HG03378 (cell line): ENCODE measurements at regions not wholly inside any gene's neighbourhood (a gene's known extent, or its start where the extent isn't known, plus 50 kb on each side); places are given as distances from the start of the nearest gene placed in this dataset.

Source experiments
- ATAC-seq: cut with Tn5 transposase; IDR thresholded peaks from one replicate; pipeline ENCODE4 v1.9.1; 2021; ENCODE audit warnings: mild to moderate bottlenecking, moderate library complexity; ENCODE audit not compliant: unreplicated experiment

- ATAC-seq = no peak
Measured at GRCh38 chr15:98025237-98025636, 64.7 kb downstream of the ARRDC4 start.

- ATAC-seq = no peak
Measured at GRCh38 chr15:98034731-98035130, 74.2 kb downstream of the ARRDC4 start.

- no peak for ATAC-seq
Measured at GRCh38 chr15:98035134-98035533, 74.6 kb downstream of the ARRDC4 start.

- no peak for ATAC-seq
Measured at GRCh38 chr15:98035577-98036010, 75.1 kb downstream of the ARRDC4 start.

GRCh38 chr15:98039596-98039995, 79.1 kb downstream of the ARRDC4 start:
- no peak for ATAC-seq

DNA sequence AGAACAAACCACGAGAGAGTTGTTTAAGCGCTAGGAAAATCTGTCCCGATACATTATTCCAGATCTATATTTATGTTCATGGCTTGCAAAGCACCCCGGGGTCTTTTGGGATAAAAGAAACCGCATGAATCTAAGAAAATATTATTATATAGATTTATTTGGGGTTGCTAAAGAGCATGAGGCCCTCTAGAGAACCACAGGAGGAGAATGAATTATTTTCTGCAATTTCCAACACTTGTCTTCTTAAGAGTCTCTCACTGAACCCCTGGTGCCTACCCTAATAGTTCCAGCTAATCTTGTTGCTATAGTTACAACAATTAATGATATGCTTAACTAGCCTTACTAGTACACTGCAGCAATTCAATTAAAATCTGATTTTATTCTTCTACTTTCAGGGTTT, 79.6 kb downstream of the ARRDC4 start:
- ATAC-seq = no peak

- no peak for ATAC-seq
Measured at GRCh38 chr15:98043160-98044014, 82.9 kb downstream of the ARRDC4 start.

GRCh38 chr15:98051734-98052133, 91.2 kb downstream of the ARRDC4 start:
- no peak for ATAC-seq

- no peak for ATAC-seq
Measured at GRCh38 chr15:98057453-98057852, 97.0 kb downstream of the ARRDC4 start.

DNA sequence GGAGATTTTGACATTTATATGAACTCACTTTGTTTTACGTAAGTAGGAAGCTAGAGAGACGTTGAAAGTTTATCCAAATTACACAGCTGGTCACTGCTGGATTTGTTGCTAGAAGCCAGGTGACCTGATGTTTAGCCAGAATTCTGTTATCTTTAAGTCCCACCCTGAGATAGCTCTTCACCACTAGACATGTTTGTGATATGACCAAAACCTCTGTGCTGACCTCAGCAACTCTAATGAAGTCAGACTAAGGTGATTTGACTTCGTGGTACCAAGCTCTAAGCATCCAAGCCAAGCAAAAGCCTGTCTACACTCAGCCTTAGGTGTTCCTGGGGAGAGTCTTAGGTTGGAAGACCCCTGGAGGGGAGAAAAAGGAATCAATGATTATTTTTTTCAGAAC, 102.4 kb downstream of the ARRDC4 start:
- no peak for ATAC-seq

DNA sequence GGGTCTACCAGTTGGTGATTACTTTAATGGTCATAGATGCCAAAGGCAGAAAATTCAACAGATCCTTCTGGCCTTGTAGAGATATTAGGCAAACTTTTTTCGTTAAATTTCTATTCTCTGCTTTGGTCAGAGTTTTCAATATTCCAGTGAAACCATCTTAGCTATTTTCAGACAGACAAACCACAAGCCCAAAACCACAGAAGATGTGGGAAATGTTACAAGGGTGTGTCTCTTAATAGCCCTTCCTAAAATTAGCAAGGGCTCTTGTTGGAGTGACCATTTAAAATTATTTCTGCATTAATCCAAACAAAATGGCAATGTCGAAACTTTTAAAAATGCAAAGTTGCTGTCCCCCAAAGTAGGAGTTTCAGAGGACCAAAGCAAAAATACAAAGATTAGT, 102.8 kb downstream of the ARRDC4 start:
- ATAC-seq = no peak

DNA sequence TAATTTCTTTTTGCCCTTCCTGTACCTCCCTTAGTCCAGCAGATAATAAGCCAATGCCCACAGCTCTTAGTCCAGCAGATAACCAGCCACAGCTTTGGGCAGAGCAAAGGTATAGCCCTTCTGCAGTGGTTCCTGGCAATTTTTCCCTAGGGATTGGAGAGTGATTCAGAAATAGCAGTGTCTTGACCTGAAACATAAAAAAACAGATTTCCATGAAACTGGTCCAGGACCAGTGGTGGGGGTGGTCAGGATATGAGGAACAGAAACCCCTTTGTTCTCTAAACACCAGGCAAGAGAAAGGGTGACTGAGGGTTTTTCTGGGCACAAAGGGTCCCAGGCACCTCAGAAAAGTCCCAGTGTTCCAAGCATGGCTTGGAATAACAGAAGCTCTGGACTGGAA, 103.4 kb downstream of the ARRDC4 start:
- no peak for ATAC-seq

- ATAC-seq = no peak
Measured at GRCh38 chr15:98067339-98067738, 106.8 kb downstream of the ARRDC4 start.

- ATAC-seq = no peak
Measured at GRCh38 chr15:98069256-98069655, 108.8 kb downstream of the ARRDC4 start.

DNA sequence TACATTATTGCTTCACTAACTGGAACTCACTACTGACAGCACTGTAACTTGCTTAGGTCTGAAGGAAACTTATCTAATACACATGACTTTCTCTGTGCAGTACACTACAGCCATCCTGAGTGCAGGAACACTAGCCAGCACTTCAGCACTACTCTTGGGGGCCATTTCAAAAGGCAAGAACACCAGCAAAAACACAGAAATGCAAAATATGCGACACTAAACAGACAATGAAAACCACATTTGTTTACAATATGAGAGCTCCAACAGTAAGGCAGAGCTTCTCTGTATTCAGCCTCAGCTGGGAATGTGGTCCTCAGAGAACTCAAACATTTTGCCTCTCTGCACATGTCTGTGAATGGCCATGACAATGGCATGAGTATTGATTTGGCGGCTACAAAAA, 109.6 kb downstream of the ARRDC4 start:
- no peak for ATAC-seq

DNA sequence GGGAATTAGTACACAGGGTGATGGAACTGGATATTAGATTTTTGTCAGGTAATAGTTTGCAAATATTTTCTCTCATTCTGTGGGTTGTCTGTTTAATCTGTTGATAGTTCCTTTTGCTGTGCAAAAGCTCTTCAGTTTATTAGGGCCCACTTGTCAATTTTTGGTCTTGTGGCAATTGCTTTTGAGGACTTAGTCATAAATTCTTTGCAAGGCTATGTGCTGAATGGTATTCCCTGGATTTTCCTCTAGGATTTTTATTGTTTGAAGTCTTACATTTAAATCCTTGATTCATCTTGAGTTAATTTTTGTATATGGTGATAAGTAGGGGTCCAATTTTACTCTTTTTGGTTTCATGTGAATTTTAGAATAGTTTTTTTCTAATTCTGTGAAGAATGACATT, 111.3 kb downstream of the ARRDC4 start:
- ATAC-seq = no peak

DNA sequence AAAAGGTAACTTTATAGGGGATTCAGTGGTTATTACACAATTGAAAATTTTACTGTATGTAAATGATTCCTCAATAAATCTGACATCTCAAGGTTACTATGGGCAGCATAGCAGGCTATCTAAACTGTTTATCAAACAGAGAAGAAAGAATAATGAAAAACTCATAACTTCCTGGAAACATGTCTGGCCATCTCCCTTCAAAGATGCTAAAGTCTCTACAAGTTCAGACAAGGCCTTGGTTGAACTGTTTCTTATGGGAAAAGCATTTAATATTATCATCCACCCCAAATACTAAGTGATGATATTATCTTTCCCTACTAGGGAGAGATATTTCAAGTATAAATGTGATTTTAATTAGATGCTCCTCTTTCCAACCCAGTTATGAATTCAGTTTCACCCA, 114.9 kb downstream of the ARRDC4 start:
- ATAC-seq = no peak

DNA sequence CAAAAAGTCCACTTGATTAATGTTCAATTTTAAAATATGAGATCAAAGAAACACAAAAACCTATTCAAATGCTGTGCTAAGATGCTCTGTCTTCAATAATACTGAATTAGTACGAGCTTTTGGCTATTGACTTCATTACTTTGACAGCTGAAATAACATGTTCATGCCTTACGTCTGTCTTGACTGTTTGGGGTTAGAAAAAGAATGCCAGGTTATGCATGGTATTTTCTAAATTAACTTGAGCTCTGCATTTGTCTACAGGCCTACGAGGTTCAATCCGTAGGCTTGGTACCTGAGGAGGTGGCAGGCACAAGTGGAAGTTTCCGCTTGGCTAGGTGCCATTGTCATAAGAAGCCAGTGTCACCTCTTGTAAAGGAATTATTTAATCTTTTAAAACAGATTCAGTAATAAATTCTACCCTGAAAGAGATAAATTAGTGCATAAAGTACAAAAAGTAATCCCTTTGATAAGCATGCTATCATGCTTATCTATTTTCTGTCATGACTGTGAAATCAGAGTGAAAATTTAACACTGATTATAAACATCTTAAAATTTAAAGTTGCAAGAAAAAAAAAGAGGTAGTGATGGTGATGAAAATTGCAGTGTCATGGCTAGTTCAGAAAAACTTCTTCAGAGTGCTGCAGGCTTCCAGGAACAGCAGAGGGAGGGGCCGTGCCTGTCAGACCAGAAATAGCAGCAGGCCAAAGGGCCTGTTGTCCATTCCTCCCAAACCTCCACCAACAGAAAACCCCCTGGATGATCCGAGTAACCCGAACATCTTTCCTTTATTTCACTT, 115.7 kb downstream of the ARRDC4 start:
- no peak for ATAC-seq

DNA sequence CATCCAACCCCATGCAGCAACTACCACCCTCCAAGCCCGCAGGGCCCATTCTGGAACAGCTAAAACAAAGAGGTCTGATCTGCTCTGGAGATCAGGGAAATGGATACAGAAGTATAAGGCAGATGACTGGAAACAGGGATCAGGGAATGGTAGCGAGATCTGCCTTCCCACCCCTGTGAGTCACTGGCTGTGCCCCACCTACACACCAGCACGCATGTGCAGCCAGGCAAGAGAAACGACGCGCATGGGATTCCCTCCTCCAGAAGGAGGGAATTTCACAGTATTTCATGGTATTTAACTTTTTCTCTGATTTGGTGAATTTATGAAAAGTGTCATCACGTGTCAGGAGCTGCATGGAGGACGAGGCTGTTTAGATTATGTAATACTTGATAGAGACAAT, 116.7 kb downstream of the ARRDC4 start:
- ATAC-seq = no peak

- no peak for ATAC-seq
Measured at GRCh38 chr15:98080791-98081190, 120.3 kb downstream of the ARRDC4 start.

- ATAC-seq = no peak
Measured at GRCh38 chr15:98083203-98083910, 122.9 kb downstream of the ARRDC4 start.
